OCI-LY3 (cell line): ENCODE measurements at regions not wholly inside any gene's neighbourhood (a gene's known extent, or its start where the extent isn't known, plus 50 kb on each side); places are given as distances from the start of the nearest gene placed in this dataset.
"Not testable (repeated sequence)": the region's sequence is repeated elsewhere in the genome, so short reads cannot be mapped to it uniquely, and the experiment has no call there.

Experiments
- H2AFZ ChIP-seq: fragments of 200-600, 300-600 bp; shearing (Covaris generic); 2 replicates; pipeline ENCODE4 v1.6.0; 2014; ENCODE audit warnings: antibody characterized with exemption, low read depth, low read length
- H3K27ac ChIP-seq: fragments of 200-600, 300-600 bp; sonication (generic); 2 replicates; pipeline ENCODE4 v1.5.1; 2014; ENCODE audit warnings: mild to moderate bottlenecking, low read length, moderate library complexity, mixed read lengths
- H3K27me3 ChIP-seq: fragments of 200-600, 300-600 bp; sonication (generic); 2 replicates; pipeline ENCODE4 v1.6.1; 2014; ENCODE audit warnings: low read depth, low read length, mixed read lengths
- H3K36me3 ChIP-seq: fragments of 200-600, 300-600 bp; sonication (generic); replicated peaks from 2 replicates; pipeline ENCODE3; 2014; ENCODE audit warnings: low read depth, low read length, mixed read lengths
- H3K4me1 ChIP-seq: fragments of 300-600, 200-600 bp; sonication (generic); 2 replicates; pipeline ENCODE4 v1.6.1; 2014; ENCODE audit warnings: low read length, mixed read lengths
- H3K4me2 ChIP-seq: fragments of 200-600, 300-600 bp; sonication (generic); 2 replicates; pipeline ENCODE4 v1.6.1; 2014; ENCODE audit warnings: low read length, mixed read lengths
- H3K4me3 ChIP-seq: fragments of 300-600, 200-600 bp; sonication (generic); 2 replicates; pipeline ENCODE4 v1.5.1; 2014; ENCODE audit warnings: antibody characterized with exemption, mild to moderate bottlenecking, low read length, moderate library complexity
- H3K79me2 ChIP-seq: fragments of 300-600, 200-600 bp; shearing (Covaris generic); 2 replicates; pipeline ENCODE4 v1.6.1; 2014; ENCODE audit warnings: mild to moderate bottlenecking, low read length, mixed read lengths
- H3K9ac ChIP-seq: fragments of 300-600, 200-600 bp; shearing (Covaris generic); 2 replicates; pipeline ENCODE4 v1.6.0; 2014; ENCODE audit warnings: mild to moderate bottlenecking, low read length, moderate library complexity
- H3K9me3 ChIP-seq: fragments of 200-600, 300-600 bp; shearing (Covaris generic); 2 replicates; pipeline ENCODE4 v1.6.1; 2014; ENCODE audit warnings: low read length, mixed read lengths; ENCODE audit not compliant: insufficient read depth
- H4K20me1 ChIP-seq: fragments of 200-600, 300-600 bp; sonication (generic); 2 replicates; pipeline ENCODE4 v1.6.1; 2016; ENCODE audit warnings: low read length, mixed read lengths; ENCODE audit not compliant: insufficient read depth
- CTCF ChIP-seq: fragments of 200-600, 300-600 bp; sonication (generic); IDR thresholded peaks from 2 replicates; pipeline ENCODE4 v1.5.1; 2014; ENCODE audit warnings: antibody characterized with exemption, low read length, low read depth
- EZH2phosphoT487 ChIP-seq: fragments of 200-600 bp; shearing (Covaris generic); IDR thresholded peaks from 2 replicates; pipeline ENCODE4 v1.6.1; 2018; ENCODE audit warnings: antibody characterized with exemption, mixed run types, low read depth

- Histone ChIP-seq H3K4me1 (no peaks in the 10 kb centered on the region; the same call in 1 of the 2 replicates), H3K9me3 (no peaks in the 10 kb centered on the region), H3K4me2 (no peak overlapping the region), H3K9ac (no peak overlapping the region), H2AFZ (no peak overlapping the region), H3K27ac (no peak overlapping the region), H3K4me3 (no peak overlapping the region), H4K20me1 (no peaks in the 10 kb centered on the region), H3K36me3 (no peaks in the 10 kb centered on the region), H3K27me3 (no peaks in the 10 kb centered on the region; the same call in 1 of the 2 replicates), H3K79me2 (no peaks in the 10 kb centered on the region)
- TF ChIP-seq CTCF (no peak), EZH2phosphoT487 (no peak)
These were observed 79.1 kb upstream of the SEC14L1 start for GRCh38 chr17:77061669-77062068.

DNA sequence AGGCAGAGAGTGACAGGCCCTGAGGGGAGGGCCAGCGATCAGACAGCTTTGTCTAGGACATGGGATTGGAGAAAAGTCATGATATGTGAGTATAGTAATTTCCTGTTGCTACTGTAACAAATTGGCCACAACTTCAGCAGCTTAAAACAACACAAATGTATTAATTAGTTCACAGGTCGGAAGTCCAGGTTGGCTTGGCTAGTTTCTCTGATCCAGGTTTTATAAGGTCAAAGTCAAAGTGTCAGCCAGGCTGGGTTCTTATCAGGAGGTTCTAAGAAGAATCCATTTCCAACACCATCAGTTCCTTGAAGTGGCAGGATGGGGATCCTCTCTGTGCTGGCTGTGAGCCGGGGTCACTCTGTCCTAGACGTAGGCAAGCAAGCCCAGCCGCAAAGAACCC, 76.2 kb upstream of the SEC14L1 start:
- H3K9ac ChIP-seq = no peak overlapping the region
- H3K27ac ChIP-seq = no peak overlapping the region
- H3K4me1 ChIP-seq = no peaks in the 10 kb centered on the region; the same call in 1 of the 2 replicates
- no peak overlapping the region for H3K4me3 ChIP-seq
- H4K20me1 ChIP-seq = no peaks in the 10 kb centered on the region
- TF ChIP-seq CTCF (no peak), EZH2phosphoT487 (no peak)
- H3K4me2 ChIP-seq = no peak overlapping the region
- no peak overlapping the region for H2AFZ ChIP-seq
- H3K36me3 ChIP-seq = no peaks in the 10 kb centered on the region
- no peaks in the 10 kb centered on the region for H3K9me3 ChIP-seq
- H3K79me2 ChIP-seq = no peaks in the 10 kb centered on the region
- H3K27me3 ChIP-seq = peaks cover 9% of the 10 kb centered on the region

DNA sequence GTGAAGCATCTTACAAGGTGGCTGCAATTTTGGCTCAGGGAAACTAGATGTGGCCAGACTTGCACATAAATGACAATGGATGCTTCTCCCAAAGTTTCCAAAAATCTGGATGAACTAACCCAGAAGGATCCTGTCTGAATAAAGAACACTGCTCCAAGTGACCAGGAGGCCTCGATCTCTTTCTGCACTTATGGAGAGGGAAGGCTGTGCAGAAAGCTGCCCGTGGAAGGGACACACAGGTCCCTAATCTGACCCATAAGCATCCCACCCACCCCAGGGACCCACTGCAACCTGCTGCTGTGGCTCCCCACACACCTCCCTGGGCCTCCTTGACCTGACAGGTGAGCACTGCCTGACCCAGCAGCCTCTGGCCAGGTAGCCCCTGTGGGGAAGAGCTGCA, 74.6 kb upstream of the SEC14L1 start:
- no peaks in the 10 kb centered on the region for H3K36me3 ChIP-seq
- H3K9ac ChIP-seq = no peak overlapping the region
- no peak overlapping the region for H3K4me3 ChIP-seq
- H3K27me3 ChIP-seq = peaks cover 14% of the 10 kb centered on the region
- H2AFZ ChIP-seq = peak overlapping the region; percentile 88; the same call in 1 of the 2 replicates
- H4K20me1 ChIP-seq = no peaks in the 10 kb centered on the region
- H3K4me1 ChIP-seq = no peaks in the 10 kb centered on the region; the same call in 1 of the 2 replicates
- H3K9me3 ChIP-seq = no peaks in the 10 kb centered on the region
- no peak overlapping the region for H3K27ac ChIP-seq
- no peak overlapping the region for H3K4me2 ChIP-seq
- TF ChIP-seq CTCF (no peak), EZH2phosphoT487 (no peak)
- H3K79me2 ChIP-seq = no peaks in the 10 kb centered on the region

DNA sequence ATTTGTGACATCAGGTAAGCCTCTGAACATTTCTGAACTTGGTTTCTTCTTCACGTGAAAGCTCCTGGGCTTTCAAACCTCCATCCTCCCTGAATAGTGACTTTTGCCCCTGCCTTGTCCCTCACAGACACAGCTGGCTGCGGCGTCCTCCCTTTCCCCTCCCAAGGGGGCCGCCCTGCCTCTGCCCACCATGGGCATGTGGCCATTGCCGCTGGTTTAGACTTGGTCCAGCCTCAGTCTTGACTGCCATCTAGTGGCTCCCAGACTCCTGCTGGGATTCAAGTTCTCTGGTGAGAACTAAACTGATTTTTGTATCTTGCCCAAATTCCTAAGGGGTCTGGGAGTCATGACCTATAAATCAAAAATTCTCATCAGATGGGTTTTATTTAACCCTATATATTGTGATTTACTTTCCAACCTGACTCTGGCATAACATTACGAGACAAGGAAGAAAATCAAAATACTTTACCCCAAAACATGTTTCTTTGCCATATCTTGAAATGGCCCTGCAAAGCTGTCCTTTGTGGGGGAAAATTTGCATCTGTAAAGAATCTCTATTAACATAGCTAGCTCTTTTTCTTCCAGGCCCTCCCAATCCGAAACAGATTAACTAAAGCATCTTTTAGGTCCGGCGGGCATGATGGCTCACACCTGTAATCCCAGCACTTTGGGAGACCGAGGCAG, 73.9 kb upstream of the SEC14L1 start:
- peak overlapping the region; percentile 66 for H3K4me2 ChIP-seq
- H4K20me1 ChIP-seq, H3K4me1 ChIP-seq, H3K36me3 ChIP-seq, H3K9ac ChIP-seq, H3K9me3 ChIP-seq, H3K4me3 ChIP-seq, H3K27ac ChIP-seq, H3K79me2 ChIP-seq: not testable (repeated sequence)
- peaks cover 14% of the 10 kb centered on the region for H3K27me3 ChIP-seq
- H2AFZ ChIP-seq = peak overlapping the region; percentile 88
- peak; percentile 86 for TF ChIP-seq CTCF
